AG04450 (cell line): ENCODE measurements at regions not wholly inside any gene's neighbourhood (a gene's known extent, or its start where the extent isn't known, plus 50 kb on each side); places are given as distances from the start of the nearest gene placed in this dataset.

ENCODE experiments used
- CTCF ChIA-PET: fragments of 300-600, 350-600 bp; formaldehyde crosslinking; extraction: SDS; loops from one replicate; lab custom pipeline; 2022; ENCODE audit warnings: antibody characterized with exemption, inconsistent platforms; lab: Charles Lee
- POLR2A ChIA-PET: fragments of 350-600 bp; formaldehyde crosslinking; extraction: SDS; loops from one replicate; lab custom pipeline; 2021; ENCODE audit warnings: antibody characterized with exemption, inconsistent platforms; lab: Yijun Ruan, JAX
- DNase-seq: peaks from one replicate; pipeline ENCODE4 v3.0.0-alpha.2; 2011; ENCODE audit warnings: low read depth, low spot score
- H3K27ac ChIP-seq: one replicate; pipeline ENCODE4 v1.5.1; 2012; ENCODE audit warnings: low read depth, low read length, control low read depth
- H3K27me3 ChIP-seq: one replicate; pipeline ENCODE4 v1.6.0; 2012; ENCODE audit warnings: low read length; ENCODE audit not compliant: control insufficient read depth, insufficient read depth
- H3K4me3 ChIP-seq: 2 replicates; pipeline ENCODE4 v1.5.1; 2011; ENCODE audit warnings: mild to moderate bottlenecking, low read depth, low read length, control low read depth
- H3K9me3 ChIP-seq: 2 replicates; pipeline ENCODE4 v1.5.1; 2012; ENCODE audit warnings: low read length; ENCODE audit not compliant: control insufficient read depth, insufficient read depth
- TF ChIP-seq, protein P1 (sequence below): IDR thresholded peaks from 2 replicates; pipeline ENCODE4 v1.5.1; 2011; ENCODE audit warnings: low read depth, low read length, control low read depth, inconsistent platforms

GRCh38 chr3:3403700-3404099 is 224.2 kb upstream of the CRBN start:
- Histone ChIP-seq H3K27ac (no peak overlapping the region), H3K27me3 (no peaks in the 10 kb centered on the region), H3K4me3 (no peak overlapping the region), H3K9me3 (peaks cover 29% of the 10 kb centered on the region)
- POLR2A ChIA-PET = interaction anchor here (0.5 kb wide), 1 partner anchor 20 kb away, joined by 6 read pairs; no protein-coding TSS in a partner anchor
- DNase-seq = no peak
- TF ChIP-seq, protein P1, sequence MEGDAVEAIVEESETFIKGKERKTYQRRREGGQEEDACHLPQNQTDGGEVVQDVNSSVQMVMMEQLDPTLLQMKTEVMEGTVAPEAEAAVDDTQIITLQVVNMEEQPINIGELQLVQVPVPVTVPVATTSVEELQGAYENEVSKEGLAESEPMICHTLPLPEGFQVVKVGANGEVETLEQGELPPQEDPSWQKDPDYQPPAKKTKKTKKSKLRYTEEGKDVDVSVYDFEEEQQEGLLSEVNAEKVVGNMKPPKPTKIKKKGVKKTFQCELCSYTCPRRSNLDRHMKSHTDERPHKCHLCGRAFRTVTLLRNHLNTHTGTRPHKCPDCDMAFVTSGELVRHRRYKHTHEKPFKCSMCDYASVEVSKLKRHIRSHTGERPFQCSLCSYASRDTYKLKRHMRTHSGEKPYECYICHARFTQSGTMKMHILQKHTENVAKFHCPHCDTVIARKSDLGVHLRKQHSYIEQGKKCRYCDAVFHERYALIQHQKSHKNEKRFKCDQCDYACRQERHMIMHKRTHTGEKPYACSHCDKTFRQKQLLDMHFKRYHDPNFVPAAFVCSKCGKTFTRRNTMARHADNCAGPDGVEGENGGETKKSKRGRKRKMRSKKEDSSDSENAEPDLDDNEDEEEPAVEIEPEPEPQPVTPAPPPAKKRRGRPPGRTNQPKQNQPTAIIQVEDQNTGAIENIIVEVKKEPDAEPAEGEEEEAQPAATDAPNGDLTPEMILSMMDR = no peak
- CTCF ChIA-PET = no interaction called here

- ChIA-PET POLR2A (no interaction called here), CTCF (no interaction called here)
- H3K9me3 ChIP-seq = peaks cover 11% of the 10 kb centered on the region; the same call in 1 of the 2 replicates
- no peak overlapping the region for H3K4me3 ChIP-seq
- no peak overlapping the region for H3K27ac ChIP-seq
- H3K27me3 ChIP-seq = no peaks in the 10 kb centered on the region
- DNase-seq = no peak
- TF ChIP-seq, protein P1 = no peak
Measured at GRCh38 chr3:3392946-3393345, 213.5 kb upstream of the CRBN start.

GRCh38 chr3:3383461-3383860 is 204.0 kb upstream of the CRBN start:
- H3K27ac ChIP-seq = no peak overlapping the region
- DNase-seq = no peak
- CTCF ChIA-PET = no interaction called here
- H3K4me3 ChIP-seq = no peak overlapping the region
- H3K9me3 ChIP-seq = peaks cover 10% of the 10 kb centered on the region
- no peaks in the 10 kb centered on the region for H3K27me3 ChIP-seq
- TF ChIP-seq, protein P1 = no peak
- POLR2A ChIA-PET = no interaction called here

DNA sequence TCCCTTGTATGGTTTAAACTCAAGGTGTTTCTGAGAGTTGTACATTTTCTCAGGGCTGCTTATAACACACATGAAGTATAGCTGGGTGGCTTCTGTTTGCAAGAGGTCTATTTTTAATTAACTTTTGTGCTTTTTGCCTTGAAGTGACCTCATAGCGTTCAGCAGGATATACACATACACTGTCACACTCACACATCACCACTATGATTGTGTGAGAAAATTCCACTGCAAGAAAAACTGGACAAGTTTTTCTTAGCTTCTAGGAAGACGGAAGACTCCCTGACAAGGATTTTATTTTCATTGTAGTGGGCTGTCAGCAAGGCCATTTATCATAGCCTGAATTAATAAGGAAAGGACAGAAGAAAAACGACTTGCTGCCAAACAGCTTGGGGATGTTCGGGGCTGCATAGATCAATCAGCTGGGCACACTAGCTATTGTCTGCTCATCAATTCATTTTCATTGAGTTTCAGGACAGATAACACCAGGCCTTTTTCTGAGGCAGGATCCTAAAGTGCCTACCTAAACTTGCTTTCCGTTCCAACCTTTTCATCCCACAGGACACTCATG is 192.8 kb upstream of the CRBN start:
- Histone ChIP-seq H3K27ac (no peak overlapping the region), H3K27me3 (no peaks in the 10 kb centered on the region), H3K9me3 (peaks cover 2% of the 10 kb centered on the region; the same call in 1 of the 2 replicates), H3K4me3 (no peak overlapping the region)
- ChIA-PET POLR2A (no interaction called here), CTCF (no interaction called here)
- DNase-seq = no peak
- TF ChIP-seq, protein P1 = no peak

GRCh38 chr3:3368306-3368705 is 188.8 kb upstream of the CRBN start:
- DNase-seq = no peak

More at GRCh38 chr3:3368306-3368705, 188.8 kb upstream of the CRBN start:
- CTCF ChIA-PET = no interaction called here
- TF ChIP-seq, protein P1 = no peak
- Histone ChIP-seq H3K27ac (no peak overlapping the region), H3K9me3 (peaks cover 12% of the 10 kb centered on the region), H3K27me3 (no peaks in the 10 kb centered on the region), H3K4me3 (no peak overlapping the region)
- POLR2A ChIA-PET = no interaction called here
